NCI-H1092 treated with DMSO at 0.1 percent for 48 hours (cell line): ENCODE measurements at regions not wholly inside any gene's neighbourhood (a gene's known extent, or its start where the extent isn't known, plus 50 kb on each side); places are given as distances from the start of the nearest gene placed in this dataset.

Experiments used
- DNase-seq: peaks from one replicate; lab custom pipeline; 2025; lab: John Stamatoyannopoulos, UW

GRCh38 chr6:93549868-93550267 lies 130.5 kb upstream of the EPHA7 start:
- DNase-seq: no peak

GRCh38 chr6:93524671-93525451 lies 105.5 kb upstream of the EPHA7 start:
- no peak for DNase-seq

- no peak for DNase-seq
These were observed 104.0 kb upstream of the EPHA7 start for GRCh38 chr6:93523365-93523764.

GRCh38 chr6:93516441-93516840 lies 97.1 kb upstream of the EPHA7 start:
- DNase-seq: no peak

- no peak for DNase-seq
These were observed 96.4 kb upstream of the EPHA7 start for GRCh38 chr6:93515736-93516135.

GRCh38 chr6:93498713-93499112 lies 79.4 kb upstream of the EPHA7 start:
- DNase-seq: no peak

- DNase-seq: no peak
These were observed 77.2 kb upstream of the EPHA7 start for GRCh38 chr6:93496548-93496947.

- DNase-seq: no peak
These were observed 74.7 kb upstream of the EPHA7 start for GRCh38 chr6:93494057-93494456.

GRCh38 chr6:93474733-93475179 lies 55.4 kb upstream of the EPHA7 start:
- no peak for DNase-seq

- no peak for DNase-seq
These were observed 51.9 kb upstream of the EPHA7 start for GRCh38 chr6:93471281-93471680.
